Stimulated activated CD4-positive, alpha-beta T cell treated with anti-CD3 and anti-CD28 coated beads, Interleukin-2, amount 100 ng/mL, for 48 hours (primary cell): ENCODE measurements at regions not wholly inside any gene's neighbourhood (a gene's known extent, or its start where the extent isn't known, plus 50 kb on each side); places are given as distances from the start of the nearest gene placed in this dataset.

Source experiments
- DNase-seq, 2 donors: peaks; one replicate each; pipeline ENCODE4 v3.0.0-alpha.2; 2020

DNA sequence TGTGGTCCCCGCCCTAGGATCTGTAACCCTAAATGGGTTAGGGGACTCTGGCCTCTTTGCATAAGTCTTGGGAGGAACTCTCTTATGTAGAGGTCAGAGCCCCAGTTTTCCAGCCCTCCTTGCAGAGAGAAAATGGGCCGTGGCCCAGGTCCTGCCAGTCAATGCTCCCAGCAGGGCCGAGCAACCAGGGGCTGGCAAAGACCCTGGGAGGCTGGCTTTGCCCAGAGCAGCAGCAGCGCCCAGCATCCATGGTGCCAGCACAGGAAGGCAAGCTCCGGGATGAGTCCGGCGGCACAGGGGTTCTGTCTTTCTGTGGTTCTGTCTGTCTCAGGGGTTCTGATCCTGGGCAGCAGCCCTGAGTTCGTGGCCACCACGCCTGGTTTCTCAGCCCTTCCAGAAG lies 684.8 kb downstream of the BRD1 start:
- no peak for DNase-seq

DNA sequence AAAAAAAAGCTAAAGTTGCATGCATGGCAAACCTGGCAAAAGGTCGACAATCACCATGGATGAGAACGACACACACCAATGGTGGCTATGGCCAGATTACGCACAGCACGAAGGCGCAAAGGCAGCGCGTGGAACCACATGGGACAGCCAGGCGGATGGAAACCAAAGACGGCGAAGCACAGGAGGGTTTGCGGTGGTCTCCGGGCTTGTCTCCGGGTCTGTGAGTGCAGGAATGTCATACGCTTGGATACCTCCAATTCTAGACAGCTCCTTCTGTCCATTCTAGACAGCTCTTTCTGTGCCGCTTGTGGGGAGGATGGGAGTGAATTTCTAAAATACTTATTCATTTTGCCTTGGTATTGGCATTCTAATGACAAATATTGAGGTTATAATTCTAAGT lies 685.4 kb downstream of the BRD1 start:
- DNase-seq, result no peak

DNA sequence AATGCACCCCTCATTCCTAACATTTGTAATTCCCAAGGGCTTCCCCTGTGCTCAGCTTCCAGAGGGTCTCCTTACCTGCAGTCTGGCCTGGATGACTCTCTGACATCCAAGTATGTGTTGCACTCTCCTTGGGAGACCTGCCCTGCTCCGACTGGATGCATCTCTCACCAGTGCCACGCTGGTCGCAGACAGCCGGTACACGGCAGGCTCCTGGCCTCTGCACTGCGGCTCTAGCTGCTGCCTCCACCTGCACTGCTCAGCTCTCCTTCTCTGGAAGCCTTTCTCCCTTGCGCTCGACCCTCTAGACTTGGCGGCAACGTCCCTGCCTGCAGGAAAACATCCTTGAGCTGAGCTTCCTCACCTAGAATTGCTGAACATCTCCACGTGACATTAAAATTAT lies 685.9 kb downstream of the BRD1 start:
- no peak for DNase-seq

DNA sequence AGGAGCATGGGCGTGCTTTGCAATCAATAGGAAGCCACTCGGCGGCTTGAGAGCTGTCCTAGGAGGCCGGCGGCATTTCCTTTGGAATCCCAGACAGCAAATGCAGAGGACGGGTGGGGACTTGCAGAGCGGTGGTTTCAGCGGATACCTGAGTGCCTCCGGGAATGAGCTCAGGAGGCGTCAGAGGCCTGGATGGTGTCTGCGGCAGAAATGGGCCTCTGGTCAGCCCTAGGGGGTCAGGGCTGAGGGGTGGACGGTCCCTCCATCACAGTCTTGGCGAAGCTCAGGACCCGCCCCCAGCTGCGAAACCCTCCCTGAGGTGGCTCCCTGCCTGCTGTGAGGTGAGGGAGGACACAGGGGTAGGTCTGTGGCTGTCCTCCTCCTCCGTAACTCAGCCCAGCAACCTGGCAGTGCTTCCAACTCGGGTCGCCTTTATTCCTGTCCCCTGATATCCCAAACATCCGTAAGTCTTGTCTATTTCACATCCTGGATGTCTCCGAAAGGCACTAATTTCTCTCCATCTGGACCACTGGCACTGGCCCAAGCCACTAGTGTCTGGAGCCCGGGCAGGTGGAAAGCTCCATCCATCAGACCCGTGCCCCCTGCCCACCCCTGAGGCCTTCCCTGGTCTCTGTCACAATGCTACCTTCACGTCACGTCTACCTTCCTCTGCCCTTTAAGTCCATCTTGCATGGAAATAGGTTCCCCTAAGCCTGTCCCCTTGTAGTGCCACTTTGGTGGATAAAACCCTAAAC lies 686.6 kb downstream of the BRD1 start:
- DNase-seq, result no peak

DNA sequence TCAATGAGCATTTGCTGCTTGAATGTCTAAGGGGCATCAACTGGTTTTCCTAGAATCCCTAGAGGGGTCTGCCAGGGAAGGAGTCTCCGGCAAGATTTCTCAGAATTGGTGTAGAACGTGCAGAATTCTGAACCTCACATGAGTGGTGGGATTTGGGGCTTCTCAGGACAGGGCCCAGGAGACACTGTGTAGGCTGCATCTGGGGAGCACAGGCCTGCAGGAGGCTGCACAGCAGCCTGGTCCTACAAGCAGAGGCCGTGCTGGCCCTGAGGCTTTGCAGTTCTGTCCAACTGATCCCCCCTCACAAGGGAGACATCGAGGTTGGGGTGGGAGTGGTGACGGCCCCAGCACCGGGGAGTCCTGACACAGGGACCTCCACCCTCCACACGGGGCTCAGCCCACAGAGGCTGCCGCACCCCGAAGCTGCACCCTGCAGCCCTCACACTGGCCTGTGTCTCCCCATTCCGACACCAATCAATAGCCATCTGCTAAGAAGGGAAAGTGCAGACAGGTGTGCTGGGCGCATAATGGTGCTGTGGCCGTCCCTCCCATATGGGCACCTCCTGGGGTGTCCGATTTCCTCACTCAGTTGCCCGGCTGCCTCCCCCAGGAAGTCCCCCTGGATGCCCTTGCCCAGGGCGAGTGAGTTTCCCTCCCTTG lies 688.1 kb downstream of the BRD1 start:
- DNase-seq, result no peak

DNA sequence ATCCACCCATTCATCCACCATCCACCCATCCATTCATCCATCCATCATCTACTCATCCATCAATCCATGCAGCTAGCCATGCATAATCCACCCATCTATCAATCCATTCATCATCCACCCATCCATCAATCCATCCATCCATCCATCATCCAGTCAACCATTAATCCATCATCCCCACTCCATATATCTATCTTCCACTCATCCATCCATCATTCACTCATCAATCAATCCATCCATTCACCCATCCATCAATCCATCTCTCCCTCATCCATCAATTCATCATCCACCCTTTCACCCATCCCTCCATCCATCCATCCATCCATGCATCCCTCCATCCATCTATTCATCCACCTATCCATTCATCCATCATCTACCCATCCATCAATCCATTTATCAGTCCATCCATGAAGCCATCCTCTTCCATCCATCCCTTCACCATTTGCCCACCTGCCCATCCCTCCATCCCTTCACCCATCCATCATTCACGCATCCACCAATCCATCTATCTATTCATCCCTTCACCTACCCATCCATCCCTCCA lies 689.4 kb downstream of the BRD1 start:
- no peak for DNase-seq

DNA sequence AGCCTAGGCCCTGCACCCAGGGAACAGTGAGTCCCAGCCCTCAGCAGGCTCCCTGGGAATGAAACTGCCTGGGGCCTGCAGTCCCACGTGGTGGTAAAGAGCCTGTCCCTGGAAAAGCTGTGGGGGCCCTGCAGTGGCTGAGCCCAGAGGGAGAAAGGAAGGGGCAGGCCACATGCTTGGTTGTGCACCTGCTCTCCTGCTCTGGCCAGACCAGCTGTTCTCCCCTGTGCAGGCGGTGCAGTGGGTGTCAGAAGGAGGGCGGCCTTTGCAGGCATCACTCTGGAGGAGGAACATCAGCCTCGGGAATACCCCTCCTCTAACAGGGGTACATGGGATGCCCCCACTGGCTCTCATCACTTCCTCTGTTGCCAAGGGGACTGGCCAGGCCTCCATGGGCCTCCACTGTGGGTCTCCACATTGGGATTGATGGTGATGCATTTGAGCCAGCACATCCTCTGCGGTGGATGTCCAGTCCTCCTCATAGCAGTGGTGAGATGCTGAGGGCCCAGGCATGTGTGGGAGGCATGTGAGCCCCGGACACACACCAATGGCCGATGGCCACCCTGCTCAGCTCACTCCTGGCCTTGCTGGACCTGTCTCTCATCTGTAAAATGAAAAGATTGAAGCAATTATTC lies 690.4 kb downstream of the BRD1 start:
- no peak for DNase-seq

DNA sequence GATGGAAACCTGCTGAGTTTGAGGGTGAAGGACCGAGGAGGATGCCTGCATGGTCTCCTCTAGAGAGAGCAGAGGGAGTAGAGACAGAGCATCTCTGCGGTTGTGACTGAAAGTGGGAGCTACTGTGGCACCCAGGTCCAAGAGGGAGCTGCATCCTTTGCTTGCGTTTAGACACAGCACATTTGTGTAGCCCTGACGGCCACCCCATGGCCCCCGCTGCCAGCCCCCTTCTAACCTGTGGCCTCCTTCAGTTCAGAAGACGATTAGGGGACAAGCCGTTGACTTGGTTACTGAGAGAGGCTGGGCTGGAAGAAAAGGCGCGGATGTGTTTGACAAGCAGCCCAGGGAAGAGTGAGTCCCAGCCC lies 690.9 kb downstream of the BRD1 start:
- DNase-seq, result no peak

DNA sequence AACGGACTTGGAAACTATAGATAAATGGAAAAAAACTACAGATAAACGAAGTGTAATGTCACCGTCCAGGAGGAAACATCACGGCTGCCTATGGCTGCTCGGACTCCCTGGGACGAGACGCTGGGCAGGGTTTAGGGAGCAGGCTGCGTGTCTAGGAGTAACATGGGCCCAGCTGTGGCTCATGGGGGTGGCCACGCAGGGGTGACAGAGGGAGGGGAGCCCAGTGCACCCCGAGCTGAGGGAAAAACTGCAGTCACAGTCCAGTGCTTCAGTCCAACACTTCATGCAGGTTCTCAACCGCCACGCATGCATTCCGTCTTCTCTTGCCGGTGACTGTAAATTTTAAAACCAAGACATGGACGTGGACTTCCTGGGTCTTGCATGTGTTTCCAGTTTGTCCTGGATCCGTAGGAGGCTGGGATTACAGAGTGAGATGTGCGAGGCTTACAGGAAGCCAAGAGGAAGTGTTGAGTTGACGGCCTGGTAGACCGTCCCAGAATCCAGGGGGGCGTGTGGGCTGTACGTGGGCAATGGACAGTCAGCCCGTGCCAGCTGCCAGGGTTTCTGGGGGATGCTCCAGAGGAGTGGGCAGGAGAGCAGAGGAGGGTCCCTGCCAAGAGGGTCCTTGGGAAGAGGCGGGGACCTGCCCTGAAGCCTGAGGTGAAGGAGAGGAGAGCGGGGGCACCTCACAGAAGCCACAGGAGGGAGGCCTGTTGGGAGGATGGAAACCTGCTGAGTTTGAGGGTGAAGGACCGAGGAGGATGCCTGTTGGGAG lies 691.4 kb downstream of the BRD1 start:
- no peak for DNase-seq

DNA sequence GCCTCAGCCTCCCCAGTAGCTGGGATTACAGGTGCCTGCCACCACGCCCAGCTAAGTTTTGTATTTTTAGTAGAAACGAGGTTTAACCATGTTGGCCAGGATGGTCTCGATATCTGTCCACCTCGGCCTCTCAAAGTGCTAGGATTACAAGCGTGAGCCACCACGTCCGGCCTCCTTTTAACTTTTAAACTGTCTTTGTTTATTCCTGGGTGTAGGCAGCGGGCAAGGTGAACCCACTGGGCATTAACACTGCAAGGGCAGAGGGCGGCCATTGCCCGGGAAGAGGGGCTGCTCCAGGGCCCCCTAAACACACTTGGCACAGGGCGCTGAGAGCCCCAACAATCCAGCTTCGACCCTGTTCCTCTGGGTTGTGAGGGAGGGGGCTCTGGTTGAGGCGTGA lies 693.6 kb downstream of the BRD1 start:
- DNase-seq, result no peak

DNA sequence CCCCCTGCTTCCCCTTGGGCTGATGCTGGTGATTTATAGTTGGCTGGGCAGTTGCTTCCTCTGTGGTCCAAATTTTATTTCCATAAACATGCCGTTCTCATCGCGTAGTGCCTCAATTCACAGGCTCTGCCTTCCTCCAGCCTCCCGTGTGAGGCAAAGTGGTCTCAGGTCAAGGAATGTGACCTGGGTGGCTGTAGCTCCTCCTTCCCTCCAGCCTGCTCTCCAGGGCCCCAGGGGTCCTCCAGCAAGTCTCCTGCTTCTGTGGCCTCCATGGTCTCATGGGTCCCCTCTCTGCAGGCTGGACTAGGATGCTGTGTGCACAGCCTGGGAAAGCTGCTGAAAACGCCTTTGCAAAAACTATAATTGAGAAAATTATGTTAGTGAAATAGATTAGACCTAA lies 694.1 kb downstream of the BRD1 start:
- no peak for DNase-seq

DNA sequence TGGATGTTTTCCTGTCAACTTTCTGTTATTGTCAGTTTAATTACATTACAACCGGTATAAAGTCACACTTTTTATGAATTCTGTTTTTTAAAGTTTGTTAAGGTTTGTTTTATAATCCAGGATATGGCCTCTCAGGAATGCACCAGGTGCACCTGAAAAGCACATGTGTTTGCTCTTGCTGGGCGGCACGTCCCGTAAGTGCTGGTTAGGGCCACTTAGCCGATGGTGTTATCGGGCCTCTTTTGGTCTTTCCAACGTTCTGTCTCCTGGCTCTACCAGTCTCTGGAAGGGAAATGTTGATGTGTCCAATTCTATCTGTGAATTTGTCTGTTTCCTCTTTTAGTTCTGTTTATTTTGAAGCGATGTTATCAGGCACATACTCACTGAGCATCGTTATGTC lies 695.7 kb downstream of the BRD1 start:
- DNase-seq, result no peak

DNA sequence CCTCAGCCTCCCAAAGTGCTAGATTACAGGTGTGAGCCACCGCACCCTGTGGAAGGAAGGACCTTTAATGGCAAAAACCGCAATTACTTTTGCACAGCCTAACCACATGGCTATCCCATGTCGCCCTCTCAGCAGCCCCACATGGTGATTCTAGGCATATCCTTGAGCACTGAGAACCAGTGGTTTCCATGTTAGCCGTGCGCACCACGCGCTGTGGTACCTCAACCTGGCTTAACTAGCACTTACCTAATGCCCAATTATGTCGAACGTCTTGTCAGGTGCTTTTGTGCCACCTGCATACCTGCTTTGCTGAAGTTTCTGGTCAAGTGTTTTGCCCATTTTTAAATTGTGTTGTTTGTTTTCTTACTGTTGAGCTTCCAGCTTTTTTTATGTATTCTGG lies 697.9 kb downstream of the BRD1 start:
- DNase-seq, result no peak

DNA sequence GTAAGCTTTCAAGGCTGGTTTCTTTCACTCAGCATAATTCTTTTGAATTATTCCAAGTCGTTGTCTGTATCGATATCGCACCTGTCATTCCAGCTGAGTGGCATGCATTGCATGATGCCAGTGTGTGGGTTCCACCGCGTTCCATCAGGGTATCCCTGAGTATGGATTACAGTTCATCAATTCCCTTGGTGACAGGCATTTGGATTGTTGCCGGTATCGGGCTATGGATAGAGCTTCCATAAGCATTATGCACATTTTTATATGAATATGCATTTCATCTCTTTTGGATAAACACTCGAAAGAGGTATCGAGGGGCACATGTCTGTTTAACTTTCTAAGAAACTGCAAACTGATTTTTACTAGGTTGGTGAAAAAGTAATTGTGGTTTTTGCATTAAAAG lies 698.8 kb downstream of the BRD1 start:
- DNase-seq, result no peak

DNA sequence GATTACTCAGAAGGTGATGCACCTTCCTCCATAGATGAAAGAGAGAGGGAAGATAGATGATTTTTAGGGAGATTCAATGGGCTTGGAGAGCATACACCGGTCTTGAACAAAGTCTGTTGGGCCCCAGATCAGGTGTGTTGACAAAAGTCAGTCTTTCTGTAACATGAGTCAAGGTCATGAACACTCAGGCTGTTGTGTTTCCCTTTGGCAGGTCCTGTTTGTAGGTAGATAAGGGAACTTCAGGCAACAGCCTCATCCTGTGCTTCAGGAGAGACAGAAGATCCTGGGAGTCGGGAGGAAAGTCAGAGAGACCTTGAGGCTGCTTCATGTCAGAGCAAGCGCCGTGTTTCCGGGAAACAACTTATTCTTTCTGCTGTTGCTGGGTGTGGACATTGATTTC lies 703.1 kb downstream of the BRD1 start:
- no peak for DNase-seq

DNA sequence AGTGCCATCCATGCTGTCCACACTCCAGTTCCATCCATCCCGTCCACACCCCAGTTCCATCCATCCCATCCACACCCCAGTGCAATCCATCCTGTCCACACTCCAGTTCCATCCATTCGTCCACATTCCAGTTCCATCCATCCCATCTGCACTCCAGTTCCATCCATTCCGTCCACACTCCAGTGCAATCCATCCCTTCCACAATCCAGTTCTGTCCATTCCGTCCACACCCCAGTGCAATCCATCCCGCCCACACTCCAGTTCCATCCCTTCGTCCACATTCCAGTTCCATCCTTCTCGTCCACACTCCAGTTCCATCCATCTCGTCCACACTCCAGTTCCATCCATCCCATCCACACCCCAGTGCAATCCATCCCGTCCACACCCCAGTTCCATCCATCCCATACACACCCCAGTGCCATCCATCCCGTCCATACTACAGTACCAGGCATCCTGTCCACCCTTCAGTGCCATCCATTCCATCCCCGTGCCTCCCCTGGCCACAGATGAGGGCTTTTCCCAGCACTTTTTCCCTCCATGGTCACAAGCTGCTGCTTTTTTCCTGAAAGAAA lies 704.0 kb downstream of the BRD1 start:
- DNase-seq, result no peak

DNA sequence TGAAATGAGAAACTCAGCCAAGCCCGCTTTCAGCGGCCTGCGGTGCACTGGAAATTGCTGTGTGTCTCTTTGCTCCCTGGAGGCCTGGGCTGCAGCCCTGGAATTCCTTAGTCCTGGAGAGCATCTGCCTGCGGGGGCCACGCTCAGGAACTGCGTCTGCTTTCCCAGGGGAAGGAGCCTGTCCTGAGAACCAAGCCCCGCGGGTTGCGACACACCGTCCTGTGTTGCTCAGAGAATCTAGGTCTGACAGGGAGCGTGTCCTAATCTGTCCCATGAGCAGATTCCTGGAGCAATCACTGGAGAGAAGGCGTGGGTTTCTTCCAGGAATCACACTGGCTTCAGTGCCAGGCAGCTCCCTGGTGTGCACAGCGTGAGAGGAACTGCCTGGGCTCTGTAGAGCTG lies 708.1 kb downstream of the BRD1 start:
- DNase-seq, result no peak

DNA sequence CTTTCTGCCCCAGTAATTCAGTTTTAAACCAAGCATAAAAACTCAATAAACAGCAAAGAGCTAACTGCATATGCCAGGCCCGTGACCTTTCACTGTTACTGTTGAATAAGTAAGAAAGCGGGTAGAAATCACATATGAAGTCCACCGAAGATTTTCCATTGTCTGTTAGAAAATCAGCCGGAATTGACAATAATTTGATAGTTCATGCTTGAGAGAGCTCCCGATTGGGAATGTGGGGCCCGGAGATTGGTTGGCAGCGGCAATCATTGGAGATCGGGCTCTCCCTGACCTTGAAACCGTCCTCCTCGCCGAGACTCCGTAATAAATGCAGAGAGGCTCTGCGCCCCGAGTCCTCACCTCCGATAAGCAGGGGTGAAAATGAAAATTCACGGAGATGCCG lies 709.6 kb downstream of the BRD1 start:
- no peak for DNase-seq

DNA sequence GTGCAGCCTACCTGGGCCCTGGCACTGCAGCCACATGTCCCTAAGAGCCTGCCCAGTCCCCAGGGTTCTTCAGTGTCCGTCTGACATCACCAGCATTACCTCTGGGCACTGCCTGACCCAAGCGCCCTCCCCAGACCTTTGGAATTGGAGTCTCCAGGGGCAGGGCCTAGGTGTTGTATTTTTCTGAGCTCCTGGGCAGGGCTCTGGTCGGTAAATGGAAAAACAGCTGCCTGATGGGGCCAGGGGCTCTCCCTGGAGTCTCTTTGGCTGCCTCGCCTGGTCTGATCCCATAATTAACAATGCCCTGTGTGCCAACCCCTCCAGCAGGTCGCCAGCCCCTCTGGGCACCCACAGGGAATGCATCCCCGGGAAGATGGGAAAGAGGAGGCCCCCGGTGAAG lies 710.2 kb downstream of the BRD1 start:
- no peak for DNase-seq

DNA sequence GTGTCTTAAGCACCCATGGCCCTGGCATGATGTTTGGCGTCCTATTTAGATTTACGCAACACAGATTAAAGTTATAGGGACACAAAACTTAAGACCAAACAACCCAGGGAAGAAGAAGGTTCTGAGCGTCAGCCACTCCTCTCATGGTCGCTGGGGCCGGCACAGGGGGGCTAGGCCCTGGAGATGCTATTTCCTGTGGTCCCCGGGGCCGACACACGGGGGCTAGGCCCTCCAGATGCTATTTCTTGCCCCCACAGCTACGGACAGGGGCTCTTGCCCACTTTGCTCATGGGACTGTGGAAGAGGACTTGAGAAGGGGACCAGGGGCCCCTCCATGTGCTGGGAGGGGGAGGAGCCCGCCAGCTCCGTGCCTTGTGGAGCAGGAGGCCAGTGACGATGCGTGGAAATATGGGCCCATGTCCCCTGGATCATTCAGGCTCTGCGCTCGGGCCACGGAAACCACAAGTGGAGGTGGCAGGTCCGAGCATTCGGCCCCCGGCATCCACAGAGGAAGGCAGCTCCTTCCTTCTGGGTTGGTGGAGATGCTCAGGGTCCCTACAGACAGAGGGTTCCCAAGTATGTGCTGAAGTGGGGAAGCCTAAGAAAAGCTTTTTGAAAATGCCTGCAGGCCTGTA lies 711.1 kb downstream of the BRD1 start:
- no peak for DNase-seq

DNA sequence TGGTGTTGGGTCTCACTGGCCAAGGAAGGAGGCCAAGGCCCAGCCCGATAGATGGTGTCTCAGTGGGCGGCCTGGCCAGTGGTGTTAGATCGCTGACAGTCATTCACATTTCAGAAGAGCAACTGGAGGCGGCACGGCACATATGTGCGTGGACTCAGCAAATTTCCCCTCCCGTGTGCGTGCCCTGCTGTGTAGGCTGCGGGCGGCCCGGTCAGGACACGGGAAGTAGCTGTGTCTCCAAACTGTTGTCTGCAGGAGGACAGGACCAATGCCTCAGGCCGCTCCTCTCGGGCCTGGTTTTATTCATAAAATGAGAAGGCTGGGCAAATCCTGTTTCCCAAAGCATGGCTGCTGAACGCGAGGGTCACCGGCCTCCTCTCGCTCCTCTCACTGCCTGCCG lies 711.7 kb downstream of the BRD1 start:
- DNase-seq, result no peak

DNA sequence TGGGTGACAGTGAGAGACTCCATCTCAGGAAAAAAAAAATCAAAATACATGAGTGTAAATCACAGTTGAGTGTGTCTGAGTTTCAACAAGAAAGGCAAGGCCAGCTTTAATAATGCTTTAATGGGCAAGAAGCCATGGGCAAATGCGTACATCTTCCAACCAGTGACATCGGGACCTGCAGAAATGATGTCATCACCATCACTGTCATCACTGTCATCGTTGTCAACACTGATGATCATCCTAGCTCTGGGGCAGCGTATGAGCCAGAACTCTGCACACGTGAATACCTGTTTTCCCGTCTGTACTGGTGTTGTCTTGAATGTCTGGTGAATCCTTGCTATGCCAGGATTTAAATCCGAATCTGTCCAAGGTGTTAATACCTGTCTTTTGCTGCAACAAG lies 712.5 kb downstream of the BRD1 start:
- DNase-seq, result no peak

DNA sequence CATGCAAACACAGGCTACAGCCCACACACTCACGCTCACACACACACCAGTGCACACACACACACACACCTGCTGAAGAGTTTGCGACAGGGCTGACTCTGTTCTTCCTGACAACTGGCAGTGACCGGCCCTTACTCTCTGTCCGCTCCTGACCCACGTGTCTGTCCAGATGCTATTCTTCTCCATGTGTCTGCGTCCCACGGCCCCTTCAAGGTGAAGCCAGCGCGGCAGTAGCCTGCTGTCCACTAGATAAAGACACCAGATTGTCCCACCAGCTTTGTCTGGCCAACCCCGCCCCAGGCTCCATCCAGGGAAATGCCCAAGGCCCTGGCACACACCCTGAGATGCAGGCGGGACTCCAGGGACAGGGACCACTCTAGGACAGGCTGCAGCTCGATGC lies 713.9 kb downstream of the BRD1 start:
- DNase-seq, result no peak
